Thyroid gland (tissue), 4 donors: ENCODE measurements at regions not wholly inside any gene's neighbourhood (a gene's known extent, or its start where the extent isn't known, plus 50 kb on each side); places are given as distances from the start of the nearest gene placed in this dataset.

Source experiments
- DNase-seq, 2 donors: peaks; one replicate each; pipeline ENCODE4 v3.0.0-alpha.2; 2019
- H3K27ac ChIP-seq, 3 donors: fragments of 200-600 bp; sonication (generic); 1 replicate in 2 of 3; 2 replicates in 1 of 3; pipeline ENCODE4 v1.5.1; 2016 to 2019; ENCODE audit warnings: mild to moderate bottlenecking in 1 of 3, moderate library complexity in 1 of 3
- H3K27me3 ChIP-seq: fragments of 200-600 bp; sonication (generic); one replicate; pipeline ENCODE4 v1.5.1; 2019
- H3K36me3 ChIP-seq, 2 donors: fragments of 200-600 bp; sonication (generic); one replicate each; pipeline ENCODE4 v1.5.1; 2016 to 2019
- H3K4me1 ChIP-seq, 2 donors: fragments of 200-600 bp; sonication (generic); one replicate each; pipeline ENCODE4 v1.5.1; 2017 to 2019
- H3K4me3 ChIP-seq, 3 donors: fragments of 200-600 bp; sonication (generic); replicated peaks in 1 of 3; 1 replicate in 2 of 3; 2 replicates in 1 of 3; pipeline ENCODE4 v1.5.1; 2016; ENCODE audit warnings: mild to moderate bottlenecking in 1 of 3
- H3K9me3 ChIP-seq: fragments of 200-600 bp; sonication (generic); one replicate; pipeline ENCODE4 v1.5.1; 2017
- CTCF ChIP-seq, 6 experiments: fragments of 200-600 bp in 3 of 6; fragments of 450-650 bp in 3 of 6; sonication (generic) in 3 of 6; IDR thresholded peaks; one replicate each; pipeline ENCODE4 v1.5.1; 2016 to 2019; ENCODE audit warnings: antibody characterized with exemption in 6 of 6, mild to moderate bottlenecking in 2 of 6, inconsistent platforms in 1 of 6, moderate library complexity in 1 of 6
- POLR2A ChIP-seq, 2 donors: fragments of 450-650 bp; IDR thresholded peaks; one replicate each; pipeline ENCODE4 v1.6.1; 2017; ENCODE audit warnings: antibody characterized with exemption in 2 of 2, mild to moderate bottlenecking in 2 of 2, moderate library complexity in 1 of 2
- WGBS, 2 donors: methylation state at CpG; one replicate each; pipeline ENCODE4 v1.1.5; 2017; 5-methylcytosine and 5-hydroxymethylcytosine counted together
- intact Hi-C: fragments of 100-400 bp; cut with DNase I; formaldehyde crosslinking; loops from one replicate; pipeline ENCODE4 v1.15.1; 2023

GRCh38 chr10:15462253-15462897 is 91.3 kb upstream of the FAM171A1 start:
- no peak for TF ChIP-seq CTCF (IDR thresholded peaks at IDR 0.05)
- TF ChIP-seq POLR2A (IDR thresholded peaks at IDR 0.05) = no peak
- no peaks in the 10 kb centered on the region for H3K4me1 ChIP-seq
- H3K27me3 ChIP-seq = no peaks in the 10 kb centered on the region
- no peak overlapping the region for H3K4me3 ChIP-seq
- 89 to 91% methylated on average over 6 of the region's 6 CpGs for WGBS, 2 donors
- intact Hi-C loops = no loop called here
- H3K36me3 ChIP-seq = no peaks in the 10 kb centered on the region
- no peak overlapping the region for H3K27ac ChIP-seq
- H3K9me3 ChIP-seq = no peaks in the 10 kb centered on the region
- DNase-seq = no peak

- 36 to 43% methylated on average over 9 of the region's 9 CpGs for WGBS, 2 donors
- no peak for DNase-seq
- Histone ChIP-seq H3K4me1 (no peaks in the 10 kb centered on the region), H3K9me3 (no peaks in the 10 kb centered on the region), H3K36me3 (no peaks in the 10 kb centered on the region), H3K27me3 (no peaks in the 10 kb centered on the region), H3K27ac (no peak overlapping the region), H3K4me3 (no peak overlapping the region)
- TF ChIP-seq CTCF (IDR thresholded peaks at IDR 0.05) (no peak), POLR2A (IDR thresholded peaks at IDR 0.05) (no peak)
- intact Hi-C loops = no loop called here
Measured at GRCh38 chr10:15461353-15462108, 90.4 kb upstream of the FAM171A1 start.

GRCh38 chr10:15460661-15461060 is 89.6 kb upstream of the FAM171A1 start:
- intact Hi-C loops = no loop called here
- no peaks in the 10 kb centered on the region for H3K9me3 ChIP-seq
- no peak overlapping the region for H3K4me3 ChIP-seq
- no peaks in the 10 kb centered on the region for H3K4me1 ChIP-seq
- H3K27ac ChIP-seq = no peak overlapping the region
- no peak for TF ChIP-seq POLR2A (IDR thresholded peaks at IDR 0.05)
- TF ChIP-seq CTCF (IDR thresholded peaks at IDR 0.05) = no peak
- no peaks in the 10 kb centered on the region for H3K36me3 ChIP-seq
- no peak for DNase-seq
- H3K27me3 ChIP-seq = no peaks in the 10 kb centered on the region
- 82 to 89% methylated on average over 3 of the region's 3 CpGs for WGBS, 2 donors

GRCh38 chr10:15459218-15459617 is 88.1 kb upstream of the FAM171A1 start:
- Histone ChIP-seq H3K27me3 (no peaks in the 10 kb centered on the region), H3K4me3 (no peak overlapping the region), H3K36me3 (no peaks in the 10 kb centered on the region), H3K9me3 (no peaks in the 10 kb centered on the region), H3K4me1 (no peaks in the 10 kb centered on the region), H3K27ac (no peak overlapping the region)
- intact Hi-C loops = no loop called here
- no peak for DNase-seq
- TF ChIP-seq POLR2A (IDR thresholded peaks at IDR 0.05) (no peak), CTCF (IDR thresholded peaks at IDR 0.05) (no peak)
- 94 to 96% methylated on average over 1 of the region's 1 CpG for WGBS, 2 donors

- DNase-seq = no peak
- no peak overlapping the region for H3K27ac ChIP-seq
- no peaks in the 10 kb centered on the region for H3K27me3 ChIP-seq
- H3K36me3 ChIP-seq = no peaks in the 10 kb centered on the region
- whole genome bisulfite sequencing, 2 donors = 95% methylated on average over 5 of the region's 5 CpGs
- H3K9me3 ChIP-seq = no peaks in the 10 kb centered on the region
- H3K4me3 ChIP-seq = no peak overlapping the region
- TF ChIP-seq CTCF (IDR thresholded peaks at IDR 0.05) = no peak
- no peak for TF ChIP-seq POLR2A (IDR thresholded peaks at IDR 0.05)
- intact Hi-C loops = no loop called here
- no peaks in the 10 kb centered on the region for H3K4me1 ChIP-seq
Measured at GRCh38 chr10:15457382-15457781, 86.3 kb upstream of the FAM171A1 start.
